ENCODE measurements at regions not wholly inside any gene's neighbourhood (a gene's known extent, or its start where the extent isn't known, plus 50 kb on each side); places are given as distances from the start of the nearest gene placed in this dataset.

DNA sequence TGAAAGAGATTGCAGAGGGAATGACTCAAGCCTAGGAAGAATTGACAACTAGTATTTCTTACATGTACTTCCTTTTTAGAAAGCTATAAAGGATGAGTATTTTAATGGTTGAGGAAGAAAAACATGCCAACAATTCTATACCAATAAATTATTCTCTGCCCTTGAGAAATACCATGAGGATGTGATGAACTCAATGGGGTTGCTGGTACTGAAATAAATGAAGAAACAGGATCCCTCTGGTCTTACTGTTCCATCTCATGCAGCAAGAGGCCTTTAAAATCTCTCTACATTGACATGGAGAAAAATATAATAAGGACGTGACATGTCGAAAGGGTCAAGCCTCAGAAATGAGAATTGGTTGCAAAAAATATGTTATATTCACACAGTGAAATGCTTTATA lies 477.3 kb downstream of the GABRG2 start:
- Histone ChIP-seq H3K4me1 (no peaks in the 10 kb centered on the region), H3K36me3 (no peaks in the 10 kb centered on the region), H3K4me3 (no peak overlapping the region), H3K9me3 (peaks cover 0 to 6% of the 10 kb centered on the region in 2 donors), H3K27me3 (no peaks in the 10 kb centered on the region), H3K27ac (no peak overlapping the region)
- TF ChIP-seq, protein P1, sequence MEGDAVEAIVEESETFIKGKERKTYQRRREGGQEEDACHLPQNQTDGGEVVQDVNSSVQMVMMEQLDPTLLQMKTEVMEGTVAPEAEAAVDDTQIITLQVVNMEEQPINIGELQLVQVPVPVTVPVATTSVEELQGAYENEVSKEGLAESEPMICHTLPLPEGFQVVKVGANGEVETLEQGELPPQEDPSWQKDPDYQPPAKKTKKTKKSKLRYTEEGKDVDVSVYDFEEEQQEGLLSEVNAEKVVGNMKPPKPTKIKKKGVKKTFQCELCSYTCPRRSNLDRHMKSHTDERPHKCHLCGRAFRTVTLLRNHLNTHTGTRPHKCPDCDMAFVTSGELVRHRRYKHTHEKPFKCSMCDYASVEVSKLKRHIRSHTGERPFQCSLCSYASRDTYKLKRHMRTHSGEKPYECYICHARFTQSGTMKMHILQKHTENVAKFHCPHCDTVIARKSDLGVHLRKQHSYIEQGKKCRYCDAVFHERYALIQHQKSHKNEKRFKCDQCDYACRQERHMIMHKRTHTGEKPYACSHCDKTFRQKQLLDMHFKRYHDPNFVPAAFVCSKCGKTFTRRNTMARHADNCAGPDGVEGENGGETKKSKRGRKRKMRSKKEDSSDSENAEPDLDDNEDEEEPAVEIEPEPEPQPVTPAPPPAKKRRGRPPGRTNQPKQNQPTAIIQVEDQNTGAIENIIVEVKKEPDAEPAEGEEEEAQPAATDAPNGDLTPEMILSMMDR (IDR thresholded peaks at IDR 0.05) = no peak
- no peak for DNase-seq (ENCODE audit: low spot score)

DNA sequence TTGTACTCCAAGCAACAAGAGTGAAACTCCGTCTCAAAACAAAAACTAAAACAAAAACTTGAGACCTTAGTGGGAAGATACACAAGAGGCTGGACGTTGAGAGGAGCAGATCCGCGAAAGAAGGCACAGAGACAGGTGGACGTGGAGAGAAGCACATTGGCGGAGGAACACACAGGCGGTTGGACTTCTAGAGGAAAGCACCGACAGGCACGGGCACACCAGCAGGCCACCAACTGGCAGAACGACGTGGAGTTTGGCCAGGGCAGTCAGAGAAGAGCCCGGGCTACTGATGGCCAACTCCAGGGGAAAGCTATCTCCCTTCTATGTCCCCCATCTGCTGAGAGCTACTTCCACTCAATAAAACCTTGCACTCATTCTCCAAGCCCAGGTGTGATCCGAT lies 482.7 kb downstream of the GABRG2 start:
- TF ChIP-seq, protein P1 (IDR thresholded peaks at IDR 0.05) = no peak
- H3K27ac ChIP-seq = no peak overlapping the region
- peaks cover 0 to 6% of the 10 kb centered on the region in 2 donors for H3K9me3 ChIP-seq
- DNase-seq (ENCODE audit: low spot score) = no peak
- H3K27me3 ChIP-seq = no peaks in the 10 kb centered on the region
- no peaks in the 10 kb centered on the region for H3K36me3 ChIP-seq
- no peaks in the 10 kb centered on the region for H3K4me1 ChIP-seq
- no peak overlapping the region for H3K4me3 ChIP-seq

DNA sequence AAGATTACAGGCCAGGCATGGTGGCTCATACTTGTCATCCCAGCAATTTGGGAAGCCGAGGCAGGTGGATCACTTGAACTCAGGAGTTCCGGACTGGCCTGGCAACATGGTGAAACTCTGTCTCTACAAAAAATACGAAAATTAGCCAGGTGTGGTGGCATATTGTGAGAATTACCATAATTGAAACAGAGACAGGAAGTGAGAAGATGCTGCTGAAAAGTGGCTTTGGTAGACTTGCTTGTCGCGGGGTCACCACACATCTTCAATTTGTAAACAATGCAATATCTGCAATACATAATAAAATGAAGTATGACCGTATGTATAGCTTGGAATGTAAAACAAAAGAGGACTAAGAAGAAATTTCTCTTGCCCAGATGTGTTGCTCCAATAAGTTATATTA lies 490.5 kb downstream of the GABRG2 start:
- Histone ChIP-seq H3K4me1 (no peaks in the 10 kb centered on the region), H3K4me3 (no peak overlapping the region), H3K9me3 (no peaks in the 10 kb centered on the region), H3K27ac (no peak overlapping the region), H3K36me3 (no peaks in the 10 kb centered on the region), H3K27me3 (no peaks in the 10 kb centered on the region)
- TF ChIP-seq, protein P1 (IDR thresholded peaks at IDR 0.05) = no peak
- DNase-seq (ENCODE audit: low spot score) = no peak

DNA sequence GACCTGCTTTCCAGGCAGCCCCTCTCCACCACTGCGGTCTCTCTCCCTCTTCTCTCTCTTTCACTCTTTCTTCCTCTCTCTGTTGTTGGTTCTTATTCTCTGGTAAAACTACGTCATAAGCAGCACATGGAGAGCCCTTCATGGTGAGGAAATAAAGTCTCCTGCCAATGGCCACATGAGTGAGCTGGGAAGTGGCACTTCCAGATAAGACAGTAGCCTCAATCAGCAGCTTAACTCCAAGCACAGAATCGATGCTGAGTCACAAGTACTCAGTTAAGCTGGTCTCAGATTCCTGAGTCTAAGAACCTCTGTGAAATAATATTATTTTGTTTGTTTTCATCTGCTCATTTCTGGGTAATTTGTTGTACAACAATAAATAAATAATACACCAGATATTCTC lies 500.1 kb downstream of the GABRG2 start:
- Histone ChIP-seq H3K36me3 (no peaks in the 10 kb centered on the region), H3K9me3 (no peaks in the 10 kb centered on the region), H3K27ac (no peak overlapping the region), H3K27me3 (no peaks in the 10 kb centered on the region), H3K4me3 (no peak overlapping the region), H3K4me1 (no peaks in the 10 kb centered on the region)
- TF ChIP-seq, protein P1 (IDR thresholded peaks at IDR 0.05) = no peak
- DNase-seq (ENCODE audit: low spot score) = no peak

DNA sequence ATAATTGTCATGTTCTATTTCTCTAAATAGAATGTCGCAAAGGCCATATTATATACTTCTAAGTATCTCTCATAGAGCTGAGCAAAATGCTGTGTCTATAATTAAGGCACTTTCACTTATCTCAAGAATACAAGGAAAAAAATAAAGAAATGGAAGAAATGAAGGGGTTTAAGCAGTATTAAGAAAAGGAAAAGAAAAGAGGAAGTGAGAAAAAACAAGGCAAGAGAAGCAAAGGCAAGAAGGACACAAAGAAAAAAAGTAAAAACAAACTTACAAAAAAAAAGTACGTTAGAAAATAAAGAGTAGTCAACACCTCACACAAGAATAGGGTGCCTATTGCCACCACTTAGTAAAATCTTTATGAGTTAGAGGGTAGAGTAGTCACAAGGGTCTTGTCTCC lies 506.2 kb downstream of the GABRG2 start:
- Histone ChIP-seq H3K27ac (no peak overlapping the region), H3K36me3 (no peaks in the 10 kb centered on the region), H3K4me3 (no peak overlapping the region), H3K27me3 (no peaks in the 10 kb centered on the region), H3K9me3 (no peaks in the 10 kb centered on the region), H3K4me1 (no peaks in the 10 kb centered on the region)
- TF ChIP-seq, protein P1 (IDR thresholded peaks at IDR 0.05) = no peak
- DNase-seq (ENCODE audit: low spot score) = no peak

DNA sequence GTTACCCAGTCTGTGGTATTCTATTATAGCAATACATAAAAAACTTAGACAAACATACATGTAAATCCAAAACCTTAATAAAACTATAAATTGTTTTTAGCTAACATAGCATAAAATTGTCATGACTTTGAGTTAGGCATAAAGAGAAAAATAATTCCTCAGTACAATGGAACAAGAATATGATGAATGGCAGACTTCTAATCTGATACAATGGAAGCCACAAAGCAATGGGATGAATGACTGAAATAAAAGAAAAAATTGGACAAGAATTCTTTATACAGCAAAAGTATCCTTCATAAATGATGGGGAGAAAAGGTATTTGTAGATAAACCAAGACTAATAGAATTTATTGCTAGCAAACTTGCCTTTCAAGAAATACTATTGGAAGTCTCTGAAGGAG lies 524.2 kb downstream of the GABRG2 start:
- Histone ChIP-seq H3K27ac (no peak overlapping the region), H3K27me3 (no peaks in the 10 kb centered on the region), H3K9me3 (no peaks in the 10 kb centered on the region), H3K4me3 (no peak overlapping the region), H3K36me3 (no peaks in the 10 kb centered on the region), H3K4me1 (no peaks in the 10 kb centered on the region)
- DNase-seq (ENCODE audit: low spot score) = no peak
- TF ChIP-seq, protein P1 (IDR thresholded peaks at IDR 0.05) = no peak
